ENCODE measurements at regions not wholly inside any gene's neighbourhood (a gene's known extent, or its start where the extent isn't known, plus 50 kb on each side); places are given as distances from the start of the nearest gene placed in this dataset.
"Not testable (repeated sequence)": the region's sequence is repeated elsewhere in the genome, so short reads cannot be mapped to it uniquely, and the experiment has no call there.

- no peak for DNase-seq (ENCODE audit: low spot score)
- TF ChIP-seq, protein P1, sequence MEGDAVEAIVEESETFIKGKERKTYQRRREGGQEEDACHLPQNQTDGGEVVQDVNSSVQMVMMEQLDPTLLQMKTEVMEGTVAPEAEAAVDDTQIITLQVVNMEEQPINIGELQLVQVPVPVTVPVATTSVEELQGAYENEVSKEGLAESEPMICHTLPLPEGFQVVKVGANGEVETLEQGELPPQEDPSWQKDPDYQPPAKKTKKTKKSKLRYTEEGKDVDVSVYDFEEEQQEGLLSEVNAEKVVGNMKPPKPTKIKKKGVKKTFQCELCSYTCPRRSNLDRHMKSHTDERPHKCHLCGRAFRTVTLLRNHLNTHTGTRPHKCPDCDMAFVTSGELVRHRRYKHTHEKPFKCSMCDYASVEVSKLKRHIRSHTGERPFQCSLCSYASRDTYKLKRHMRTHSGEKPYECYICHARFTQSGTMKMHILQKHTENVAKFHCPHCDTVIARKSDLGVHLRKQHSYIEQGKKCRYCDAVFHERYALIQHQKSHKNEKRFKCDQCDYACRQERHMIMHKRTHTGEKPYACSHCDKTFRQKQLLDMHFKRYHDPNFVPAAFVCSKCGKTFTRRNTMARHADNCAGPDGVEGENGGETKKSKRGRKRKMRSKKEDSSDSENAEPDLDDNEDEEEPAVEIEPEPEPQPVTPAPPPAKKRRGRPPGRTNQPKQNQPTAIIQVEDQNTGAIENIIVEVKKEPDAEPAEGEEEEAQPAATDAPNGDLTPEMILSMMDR (IDR thresholded peaks at IDR 0.05) = no peak
- H3K4me3 ChIP-seq = no peak overlapping the region
These were observed 64.5 kb upstream of the CACNA2D1 start for GRCh38 chr7:82507976-82508677.

GRCh38 chr7:82507365-82507975, 63.9 kb upstream of the CACNA2D1 start:
- DNase-seq (ENCODE audit: low spot score) = no peak
- Histone ChIP-seq H3K4me3 (no peak overlapping the region), H3K27ac (no peak overlapping the region)
- TF ChIP-seq, protein P1 (IDR thresholded peaks at IDR 0.05) = no peak

More at GRCh38 chr7:82507976-82508677, 64.5 kb upstream of the CACNA2D1 start:
- no peak overlapping the region for H3K27ac ChIP-seq

DNA sequence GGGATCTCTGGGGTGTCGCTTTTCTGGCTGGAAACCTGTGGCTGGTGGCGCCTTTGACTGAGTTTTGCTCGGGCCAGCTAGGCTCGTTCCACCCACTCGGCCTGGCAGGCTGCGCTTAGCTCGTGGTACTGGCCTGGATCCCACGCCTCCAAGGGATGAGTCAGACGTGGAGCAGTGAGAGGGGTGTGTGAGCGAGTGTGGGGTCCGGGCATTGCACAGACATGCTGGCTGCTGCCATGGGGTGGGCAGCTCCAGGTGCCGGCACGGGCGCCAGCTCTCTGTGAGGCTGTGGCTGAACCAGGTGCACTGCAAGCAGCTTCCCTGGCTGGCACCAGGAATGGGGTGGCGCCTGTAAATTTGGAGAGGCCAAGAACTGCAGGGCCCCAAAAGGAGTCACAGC, 63.1 kb upstream of the CACNA2D1 start:
- no peak for DNase-seq (ENCODE audit: low spot score)
- Histone ChIP-seq H3K27ac (no peak overlapping the region), H3K4me3 (no peak overlapping the region)
- TF ChIP-seq, protein P1 (IDR thresholded peaks at IDR 0.05) = no peak

- no peak for DNase-seq (ENCODE audit: low spot score)
- no peak overlapping the region for H3K27ac ChIP-seq
- TF ChIP-seq, protein P1 (IDR thresholded peaks at IDR 0.05) = no peak
- H3K4me3 ChIP-seq = no peak overlapping the region
These were observed 62.6 kb upstream of the CACNA2D1 start for GRCh38 chr7:82506208-82506607.

DNA sequence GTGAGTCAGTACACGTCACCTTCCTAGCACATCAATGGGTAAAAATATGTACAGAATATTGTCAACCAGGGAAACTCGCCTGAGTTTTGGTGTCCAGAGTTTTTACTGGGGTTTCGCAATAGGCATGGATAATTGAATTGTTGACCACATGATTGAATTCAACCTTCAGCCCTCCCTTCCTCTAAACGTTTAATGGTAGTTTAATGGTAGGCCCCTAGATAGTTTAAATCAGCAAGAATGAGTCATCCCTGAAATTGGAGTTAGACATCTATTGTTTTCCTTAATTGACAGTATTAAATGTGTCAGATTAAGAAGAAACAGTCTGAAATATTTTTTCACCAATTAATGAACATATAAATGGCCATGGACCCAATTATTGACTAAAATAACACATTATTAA, 57.8 kb upstream of the CACNA2D1 start:
- Histone ChIP-seq H3K4me3 (no peak overlapping the region), H3K27ac (no peak overlapping the region)
- TF ChIP-seq, protein P1 (IDR thresholded peaks at IDR 0.05) = no peak
- DNase-seq (ENCODE audit: low spot score) = no peak

DNA sequence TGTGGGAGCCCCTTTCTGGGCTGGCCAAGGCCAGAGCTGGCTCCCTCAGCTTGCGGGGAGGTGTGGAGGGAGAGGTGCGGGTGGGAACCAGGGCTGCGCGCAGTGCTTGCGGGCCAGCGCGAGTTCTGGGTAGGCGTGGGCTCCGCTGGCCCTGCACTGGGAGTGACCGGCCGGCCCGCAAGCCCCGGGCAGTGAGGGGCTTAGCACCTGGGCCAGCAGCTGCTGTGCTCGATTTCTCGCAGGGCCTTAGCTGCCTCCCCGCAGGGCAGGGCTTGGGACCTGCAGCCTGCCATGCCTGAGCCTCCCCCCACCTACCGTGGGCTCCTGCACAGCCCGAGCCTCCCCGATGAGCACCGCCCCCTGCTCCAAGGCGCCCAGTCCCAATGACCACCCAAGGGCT, 56.0 kb upstream of the CACNA2D1 start:
- DNase-seq (ENCODE audit: low spot score); H3K27ac ChIP-seq; H3K4me3 ChIP-seq: not testable (repeated sequence)

DNA sequence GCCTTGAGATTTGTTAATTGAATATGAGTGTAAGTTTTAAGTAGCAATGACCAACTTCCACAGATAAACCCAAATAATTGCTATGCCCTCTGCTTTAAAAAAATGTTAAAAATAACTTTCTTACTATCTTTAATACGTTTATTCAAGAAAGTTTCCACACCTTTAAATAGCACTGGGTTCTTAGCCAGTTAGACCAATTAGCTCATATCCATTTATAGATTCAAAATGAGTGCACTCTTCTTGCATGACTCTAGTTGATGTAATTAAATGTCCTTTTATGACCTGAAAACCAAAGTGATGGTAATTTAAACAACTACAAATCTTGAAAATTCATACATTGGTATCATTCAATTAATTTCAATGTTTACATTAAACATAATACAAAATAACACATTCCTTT, 50.8 kb upstream of the CACNA2D1 start:
- Histone ChIP-seq H3K4me3 (no peak overlapping the region), H3K27ac (no peak overlapping the region)
- DNase-seq (ENCODE audit: low spot score) = no peak
- TF ChIP-seq, protein P1 (IDR thresholded peaks at IDR 0.05) = no peak

All from coronary artery (tissue), 2 donors.